CD4-positive, alpha-beta memory T cell (primary cell): ENCODE measurements at regions not wholly inside any gene's neighbourhood (a gene's known extent, or its start where the extent isn't known, plus 50 kb on each side); places are given as distances from the start of the nearest gene placed in this dataset.
"Not testable (repeated sequence)": the region's sequence is repeated elsewhere in the genome, so short reads cannot be mapped to it uniquely, and the experiment has no call there.

Source experiments
- CTCF ChIA-PET: fragments of 350-600 bp; sonication (Branson Sonifier 250); formaldehyde crosslinking; loops from one replicate; lab custom pipeline; 2021; ENCODE audit warnings: inconsistent platforms; ENCODE audit not compliant: partially characterized antibody; lab: Charles Lee
- POLR2A ChIA-PET: fragments of 350-600 bp; sonication (Branson Sonifier 250); formaldehyde crosslinking; loops from one replicate; lab custom pipeline; 2021; ENCODE audit not compliant: partially characterized antibody; lab: Charles Lee
- DNase-seq, 5 donors: peaks; one replicate each; pipeline versions ENCODE4 v3.0.0 to v3.0.0-alpha.2; 2020 to 2022; ENCODE audit warnings: mixed read lengths in 1 of 5
- H3K27ac ChIP-seq: one replicate; pipeline ENCODE4 v1.7.0; 2013; ENCODE audit warnings: low read depth, low read length
- H3K27me3 ChIP-seq: 2 replicates; pipeline ENCODE4 v1.7.0; 2013; ENCODE audit warnings: mild to moderate bottlenecking, low read length, moderate library complexity; ENCODE audit not compliant: insufficient read depth
- H3K36me3 ChIP-seq: 2 replicates; pipeline ENCODE4 v1.7.0; 2013; ENCODE audit warnings: mild to moderate bottlenecking, low read length, moderate library complexity; ENCODE audit not compliant: insufficient read depth
- H3K4me1 ChIP-seq: 2 replicates; pipeline ENCODE4 v1.7.0; 2013; ENCODE audit warnings: mild to moderate bottlenecking, low read length, moderate library complexity; ENCODE audit not compliant: insufficient read depth
- H3K4me3 ChIP-seq, 2 donors: one replicate each; pipeline ENCODE4 v1.7.0; 2013; ENCODE audit warnings: low read length in 2 of 2, mild to moderate bottlenecking in 1 of 2
- H3K9me3 ChIP-seq, 2 donors: one replicate each; pipeline ENCODE4 v1.7.0; 2013; ENCODE audit warnings: low read length in 2 of 2, control low read depth in 1 of 2; ENCODE audit not compliant: control insufficient read depth in 1 of 2
- H3K27ac Mint-ChIP-seq, 7 donors: one replicate each; pipeline ENCODE4 v1.8.0; 2020 to 2021; ENCODE audit warnings: mixed read lengths in 7 of 7, mild to moderate bottlenecking in 6 of 7, inconsistent platforms in 3 of 7, moderate library complexity in 3 of 7
- H3K27me3 Mint-ChIP-seq, 2 donors: one replicate each; pipeline ENCODE4 v1.8.0; 2020 to 2021; ENCODE audit warnings: mixed read lengths in 2 of 2
- H3K36me3 Mint-ChIP-seq, 2 donors: one replicate each; pipeline ENCODE4 v1.8.0; 2020 to 2021; ENCODE audit warnings: mixed read lengths in 2 of 2, inconsistent platforms in 1 of 2, mild to moderate bottlenecking in 1 of 2
- H3K4me1 Mint-ChIP-seq, 4 donors: one replicate each; pipeline ENCODE4 v1.8.0; 2020 to 2021; ENCODE audit warnings: mixed read lengths in 4 of 4, mild to moderate bottlenecking in 1 of 4
- H3K4me3 Mint-ChIP-seq, 8 donors: one replicate each; pipeline ENCODE4 v1.8.0; 2020 to 2021; ENCODE audit warnings: mixed read lengths in 8 of 8, mild to moderate bottlenecking in 7 of 8, moderate library complexity in 6 of 8, inconsistent platforms in 3 of 8
- H3K9me3 Mint-ChIP-seq, 8 donors: one replicate each; pipeline ENCODE4 v1.8.0; 2020 to 2021; ENCODE audit warnings: mixed read lengths in 8 of 8, mild to moderate bottlenecking in 5 of 8, inconsistent platforms in 3 of 8, moderate library complexity in 1 of 8
- intact Hi-C: fragments of 100-400 bp; cut with micrococcal nuclease; formaldehyde crosslinking; loops from one replicate; pipeline ENCODE4 v1.15.1; 2023

DNA sequence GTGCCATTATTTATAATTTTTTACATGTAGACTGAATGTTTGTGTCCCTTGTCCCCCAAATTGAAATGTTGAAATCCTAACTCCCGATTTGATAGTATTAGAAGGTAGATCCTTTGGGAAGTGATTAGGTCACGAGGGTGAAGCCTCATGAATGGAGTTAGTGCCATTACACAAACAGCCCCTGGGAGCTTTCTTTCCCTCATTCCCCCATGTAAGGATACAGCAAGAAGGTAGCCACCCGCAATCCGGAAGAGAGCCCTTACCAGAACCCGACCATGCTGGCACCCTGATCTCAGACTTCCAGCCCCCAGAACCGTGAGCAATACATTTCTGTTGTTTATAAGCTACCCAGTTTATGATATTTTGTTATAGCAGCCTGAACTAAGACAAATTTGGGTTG lies 143.2 kb downstream of the NPIPB5 start:
- Mint-ChIP-seq H3K4me1 (no peaks in the 10 kb centered on the region), H3K36me3 (no peaks in the 10 kb centered on the region), H3K9me3 (peaks cover 0 to 8% (median under 1%) of the 10 kb centered on the region in 8 donors), H3K27me3 (peaks cover 11 to 17% of the 10 kb centered on the region in 2 donors), H3K4me3 (no peak overlapping the region), H3K27ac (no peak overlapping the region)
- Histone ChIP-seq H3K27ac (no peak overlapping the region), H3K36me3 (no peaks in the 10 kb centered on the region), H3K27me3 (no peaks in the 10 kb centered on the region), H3K9me3 (no peaks in the 10 kb centered on the region), H3K4me3 (no peak overlapping the region), H3K4me1 (no peaks in the 10 kb centered on the region)
- POLR2A ChIA-PET, result no interaction called here
- CTCF ChIA-PET, result interaction anchor here (0.9 to 1.0 kb wide), 2 partner anchors 12 to 39 kb away, joined by 3 read pairs; no protein-coding TSS in a partner anchor
- intact Hi-C loops, result no loop called here
- no peak for DNase-seq

- CTCF ChIA-PET, H3K9me3 Mint-ChIP-seq, H3K36me3 ChIP-seq, H3K4me3 ChIP-seq, H3K27me3 ChIP-seq, H3K27ac Mint-ChIP-seq, H3K27ac ChIP-seq, H3K4me1 ChIP-seq, H3K9me3 ChIP-seq, DNase-seq, H3K36me3 Mint-ChIP-seq, intact Hi-C loops, H3K4me1 Mint-ChIP-seq, H3K4me3 Mint-ChIP-seq: not testable (repeated sequence)
- POLR2A ChIA-PET, result interaction anchor here (0.6 kb wide), 1 partner anchor 20 kb away, joined by 3 read pairs; no protein-coding TSS in a partner anchor
- peaks cover 13 to 16% of the 10 kb centered on the region in 2 donors for H3K27me3 Mint-ChIP-seq
Observed at GRCh38 chr16:22656573-22656972, 145.9 kb downstream of the NPIPB5 start.

DNA sequence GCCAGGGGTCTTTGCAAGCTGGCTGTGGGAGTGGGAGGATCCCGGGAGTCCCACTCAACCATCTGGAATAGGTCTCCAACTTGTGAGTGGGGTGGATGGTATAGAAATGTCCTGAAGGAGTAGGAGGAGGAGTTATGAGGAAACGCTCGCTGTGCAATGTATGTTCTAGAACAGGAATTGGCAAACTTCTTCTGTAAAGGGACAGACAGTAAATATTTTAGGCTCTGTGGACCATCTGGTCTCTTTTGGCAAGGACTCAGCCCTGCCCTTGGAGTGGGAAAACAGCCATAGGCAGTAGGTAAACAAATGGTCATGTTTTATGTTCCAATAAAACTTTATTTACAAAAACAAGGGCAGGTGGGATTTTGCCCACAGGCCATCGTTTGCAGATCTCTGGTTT lies 149.2 kb downstream of the NPIPB5 start:
- no peak overlapping the region for H3K27ac ChIP-seq
- H3K9me3 ChIP-seq, result no peaks in the 10 kb centered on the region
- no peak overlapping the region for H3K4me3 ChIP-seq
- no peaks in the 10 kb centered on the region for H3K36me3 ChIP-seq
- peaks cover 0 to 4% (median 0%) of the 10 kb centered on the region in 8 donors for H3K9me3 Mint-ChIP-seq
- no peak overlapping the region for H3K4me3 Mint-ChIP-seq
- H3K36me3 Mint-ChIP-seq, result no peaks in the 10 kb centered on the region
- H3K4me1 Mint-ChIP-seq, result no peaks in the 10 kb centered on the region
- H3K27me3 Mint-ChIP-seq, result peaks cover 5 to 7% of the 10 kb centered on the region in 2 donors
- ChIA-PET CTCF (no interaction called here), POLR2A (no interaction called here)
- DNase-seq, result no peak
- intact Hi-C loops, result no loop called here
- no peaks in the 10 kb centered on the region for H3K4me1 ChIP-seq
- H3K27me3 ChIP-seq, result peaks cover 5% of the 10 kb centered on the region
- H3K27ac Mint-ChIP-seq, result no peak overlapping the region

- H3K27ac Mint-ChIP-seq, result no peak overlapping the region
- peaks cover 5% of the 10 kb centered on the region for H3K27me3 ChIP-seq
- no peaks in the 10 kb centered on the region for H3K9me3 ChIP-seq
- H3K36me3 Mint-ChIP-seq, result no peaks in the 10 kb centered on the region
- H3K27me3 Mint-ChIP-seq, result peaks cover 5 to 7% of the 10 kb centered on the region in 2 donors
- no peak overlapping the region for H3K4me3 ChIP-seq
- H3K9me3 Mint-ChIP-seq, result peaks cover 0 to 4% (median 0%) of the 10 kb centered on the region in 8 donors
- ChIA-PET CTCF (no interaction called here), POLR2A (no interaction called here)
- intact Hi-C loops, result no loop called here
- no peak overlapping the region for H3K27ac ChIP-seq
- H3K4me1 Mint-ChIP-seq, result no peaks in the 10 kb centered on the region
- no peaks in the 10 kb centered on the region for H3K4me1 ChIP-seq
- no peaks in the 10 kb centered on the region for H3K36me3 ChIP-seq
- no peak overlapping the region for H3K4me3 Mint-ChIP-seq
- DNase-seq, result no peak
Observed at GRCh38 chr16:22660441-22661160, 149.9 kb downstream of the NPIPB5 start.

- Histone ChIP-seq H3K27me3 (peaks cover 5% of the 10 kb centered on the region), H3K4me1 (no peaks in the 10 kb centered on the region), H3K36me3 (no peaks in the 10 kb centered on the region), H3K27ac (no peak overlapping the region), H3K9me3 (no peaks in the 10 kb centered on the region), H3K4me3 (no peak overlapping the region)
- peaks cover 3 to 5% of the 10 kb centered on the region in 2 donors for H3K27me3 Mint-ChIP-seq
- ChIA-PET POLR2A (no interaction called here), CTCF (no interaction called here)
- H3K4me3 Mint-ChIP-seq, result no peak overlapping the region
- intact Hi-C loops, result no loop called here
- no peak for DNase-seq
- H3K27ac Mint-ChIP-seq, result no peak overlapping the region
- H3K36me3 Mint-ChIP-seq, result no peaks in the 10 kb centered on the region
- H3K4me1 Mint-ChIP-seq, result no peaks in the 10 kb centered on the region
- H3K9me3 Mint-ChIP-seq, result peaks cover 0 to under 1% (median 0%) of the 10 kb centered on the region in 8 donors
Observed at GRCh38 chr16:22661161-22661647, 150.5 kb downstream of the NPIPB5 start.

DNA sequence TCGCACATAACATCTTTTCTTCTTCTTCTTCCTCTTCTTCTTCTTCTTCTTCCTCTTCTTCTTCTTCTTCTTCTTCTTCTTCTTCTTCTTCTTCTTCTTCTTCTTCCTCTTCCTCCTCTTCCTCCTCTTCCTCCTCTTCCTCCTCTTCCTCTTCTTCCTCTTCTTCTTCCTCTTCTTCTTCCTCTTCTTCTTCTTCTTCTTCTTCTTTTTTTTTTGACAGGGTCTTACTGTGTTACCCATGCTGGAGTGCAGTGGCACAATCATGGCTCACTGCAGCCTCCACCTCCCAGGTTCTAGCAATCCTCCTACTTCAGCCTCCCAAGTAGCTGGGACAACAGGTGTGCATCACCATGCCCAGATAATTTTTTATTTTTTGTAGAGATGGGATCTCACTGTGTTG lies 151.0 kb upstream of the HS3ST2 start:
- CTCF ChIA-PET, intact Hi-C loops: not testable (repeated sequence)

DNA sequence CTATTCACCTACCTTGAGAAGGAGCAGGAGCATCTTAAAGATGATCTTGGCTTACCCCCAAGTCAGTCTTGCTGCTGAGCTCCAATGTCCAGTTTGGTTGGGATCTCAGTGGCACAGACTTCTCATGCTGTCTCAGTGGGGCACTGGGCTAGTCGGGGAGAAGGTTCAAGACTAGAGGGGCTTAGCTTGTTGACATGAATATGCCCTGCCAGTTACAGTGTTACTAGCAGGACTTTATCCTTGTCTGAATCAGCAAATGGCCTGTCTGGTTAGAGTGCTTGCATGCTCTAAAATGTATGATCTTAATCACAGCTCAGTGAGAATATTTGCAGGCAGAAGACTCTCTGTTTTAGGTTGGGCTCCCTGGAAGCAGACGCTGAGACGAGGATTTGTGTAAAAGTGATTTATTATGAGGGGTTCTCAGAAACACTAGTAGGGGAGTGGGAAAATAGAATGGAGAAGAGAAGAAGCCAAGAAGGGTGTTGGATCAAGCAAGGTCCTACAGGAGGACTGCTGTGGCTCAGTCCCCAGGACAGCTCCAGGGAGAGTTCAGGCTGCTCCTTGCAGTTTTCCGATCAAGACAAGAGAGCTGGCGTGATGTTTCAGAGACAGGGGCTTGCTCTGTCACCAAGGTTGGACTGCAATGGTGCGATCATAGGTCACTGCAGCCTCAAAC lies 150.4 kb upstream of the HS3ST2 start:
- H3K9me3 ChIP-seq, result no peaks in the 10 kb centered on the region
- no peaks in the 10 kb centered on the region for H3K4me1 Mint-ChIP-seq
- no peaks in the 10 kb centered on the region for H3K36me3 ChIP-seq
- H3K36me3 Mint-ChIP-seq, result no peaks in the 10 kb centered on the region
- H3K4me1 ChIP-seq, result no peaks in the 10 kb centered on the region
- ChIA-PET POLR2A (no interaction called here), CTCF (no interaction called here)
- H3K9me3 Mint-ChIP-seq, result no peaks in the 10 kb centered on the region
- peaks cover 5% of the 10 kb centered on the region for H3K27me3 ChIP-seq
- H3K4me3 ChIP-seq, result no peak overlapping the region
- H3K27ac Mint-ChIP-seq, result no peak overlapping the region
- H3K27ac ChIP-seq, result no peak overlapping the region
- H3K4me3 Mint-ChIP-seq, result no peak overlapping the region
- no peak for DNase-seq
- peaks cover 5% of the 10 kb centered on the region in 2 donors for H3K27me3 Mint-ChIP-seq
- intact Hi-C loops, result no loop called here

More for the DNA sequence above, 151.0 kb upstream of the HS3ST2 start:
- H3K27me3 ChIP-seq, H3K4me3 Mint-ChIP-seq, H3K4me1 Mint-ChIP-seq, H3K27ac ChIP-seq, H3K4me1 ChIP-seq, H3K9me3 ChIP-seq, H3K27ac Mint-ChIP-seq, DNase-seq, H3K4me3 ChIP-seq, H3K9me3 Mint-ChIP-seq, H3K36me3 Mint-ChIP-seq, POLR2A ChIA-PET, H3K36me3 ChIP-seq, H3K27me3 Mint-ChIP-seq: not testable (repeated sequence)
